PFSK-1 (cell line): ENCODE measurements at regions not wholly inside any gene's neighbourhood (a gene's known extent, or its start where the extent isn't known, plus 50 kb on each side); places are given as distances from the start of the nearest gene placed in this dataset.

Experiments used
- FOXP2 ChIP-seq: optimal IDR thresholded peaks from 2 replicates; pipeline ENCODE3; 2011; ENCODE audit warnings: borderline replicate concordance, control low read depth, inconsistent platforms; ENCODE audit not compliant: insufficient read depth; ENCODE audit errors: extremely low read length, extremely low read depth
- POLR2AphosphoS5 ChIP-seq: IDR thresholded peaks from 2 replicates; pipeline ENCODE4 v1.6.1; 2012; ENCODE audit warnings: low read depth, mild to moderate bottlenecking, control low read depth, low read length, moderate library complexity
- SIN3A ChIP-seq: IDR thresholded peaks from 2 replicates; pipeline ENCODE4 v1.6.1; 2012; ENCODE audit warnings: mild to moderate bottlenecking, low read length, moderate library complexity, borderline replicate concordance; ENCODE audit not compliant: insufficient read depth
- TAF1 ChIP-seq: IDR thresholded peaks from 2 replicates; pipeline ENCODE4 v1.6.1; 2012; ENCODE audit warnings: low read length, control low read depth, borderline replicate concordance; ENCODE audit not compliant: insufficient read depth

- no peak for TF ChIP-seq POLR2AphosphoS5
- no peak for TF ChIP-seq FOXP2
- no peak for TF ChIP-seq TAF1
- TF ChIP-seq SIN3A, result no peak
Observed at GRCh38 chr21:19010996-19011395, 607.4 kb upstream of the TMPRSS15 start.
